ENCODE measurements at regions not wholly inside any gene's neighbourhood (a gene's known extent, or its start where the extent isn't known, plus 50 kb on each side); places are given as distances from the start of the nearest gene placed in this dataset.

- ATAC-seq (no peak), DNase-seq (ENCODE audit: low read depth, low spot score) (no peak)
- Histone ChIP-seq H3K9me3 (ENCODE audit: control insufficient read depth, insufficient read depth, low read depth, low read length) (no peaks in the 10 kb centered on the region), H3K4me1 (ENCODE audit: control insufficient read depth, insufficient read depth, low read length) (no peaks in the 10 kb centered on the region), H3K4me3 (ENCODE audit: low read depth in 2 of 2, low read length in 2 of 2) (no peak overlapping the region), H3K27me3 (ENCODE audit: control insufficient read depth, insufficient read depth, low read length) (no peaks in the 10 kb centered on the region), H3K27ac (ENCODE audit: low read length) (no peak overlapping the region), H3K36me3 (ENCODE audit: control insufficient read depth, insufficient read depth, low read length) (no peaks in the 10 kb centered on the region)
- no TSS peak for BruUV-seq (replicated peaks)
- in situ Hi-C loops (cut with HindIII; ENCODE audit: low pct_unique_long_range_greater_than_20kb, low sequenced_read_pairs) = no loop called here
- intact Hi-C loops (cut with micrococcal nuclease; ENCODE audit: unreplicated experiment) = no loop called here
- no peak for TF ChIP-seq POLR2AphosphoS5 (IDR thresholded peaks at IDR 0.05; ENCODE audit: low read depth, low read length)
- TF ChIP-seq, protein P1, sequence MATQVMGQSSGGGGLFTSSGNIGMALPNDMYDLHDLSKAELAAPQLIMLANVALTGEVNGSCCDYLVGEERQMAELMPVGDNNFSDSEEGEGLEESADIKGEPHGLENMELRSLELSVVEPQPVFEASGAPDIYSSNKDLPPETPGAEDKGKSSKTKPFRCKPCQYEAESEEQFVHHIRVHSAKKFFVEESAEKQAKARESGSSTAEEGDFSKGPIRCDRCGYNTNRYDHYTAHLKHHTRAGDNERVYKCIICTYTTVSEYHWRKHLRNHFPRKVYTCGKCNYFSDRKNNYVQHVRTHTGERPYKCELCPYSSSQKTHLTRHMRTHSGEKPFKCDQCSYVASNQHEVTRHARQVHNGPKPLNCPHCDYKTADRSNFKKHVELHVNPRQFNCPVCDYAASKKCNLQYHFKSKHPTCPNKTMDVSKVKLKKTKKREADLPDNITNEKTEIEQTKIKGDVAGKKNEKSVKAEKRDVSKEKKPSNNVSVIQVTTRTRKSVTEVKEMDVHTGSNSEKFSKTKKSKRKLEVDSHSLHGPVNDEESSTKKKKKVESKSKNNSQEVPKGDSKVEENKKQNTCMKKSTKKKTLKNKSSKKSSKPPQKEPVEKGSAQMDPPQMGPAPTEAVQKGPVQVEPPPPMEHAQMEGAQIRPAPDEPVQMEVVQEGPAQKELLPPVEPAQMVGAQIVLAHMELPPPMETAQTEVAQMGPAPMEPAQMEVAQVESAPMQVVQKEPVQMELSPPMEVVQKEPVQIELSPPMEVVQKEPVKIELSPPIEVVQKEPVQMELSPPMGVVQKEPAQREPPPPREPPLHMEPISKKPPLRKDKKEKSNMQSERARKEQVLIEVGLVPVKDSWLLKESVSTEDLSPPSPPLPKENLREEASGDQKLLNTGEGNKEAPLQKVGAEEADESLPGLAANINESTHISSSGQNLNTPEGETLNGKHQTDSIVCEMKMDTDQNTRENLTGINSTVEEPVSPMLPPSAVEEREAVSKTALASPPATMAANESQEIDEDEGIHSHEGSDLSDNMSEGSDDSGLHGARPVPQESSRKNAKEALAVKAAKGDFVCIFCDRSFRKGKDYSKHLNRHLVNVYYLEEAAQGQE (IDR thresholded peaks at IDR 0.05; ENCODE audit: insufficient read depth in 1 of 2, low read depth in 2 of 2, low read length in 1 of 2) = no peak
- TF ChIP-seq CTCF (IDR thresholded peaks at IDR 0.05) = no peak
- no peak for TF ChIP-seq TCF7L2 (IDR thresholded peaks at IDR 0.05; ENCODE audit: low read depth, low read length)
- no peak for TF ChIP-seq SIN3A (IDR thresholded peaks at IDR 0.05; ENCODE audit: borderline replicate concordance, insufficient read depth, low read depth, low read length)
- CTCF ChIA-PET = no interaction called here
- POLR2A ChIA-PET = no interaction called here
Observed at GRCh38 chr4:106421441-106422296, 53.1 kb upstream of the GIMD1 start.

- no peak for ATAC-seq
Observed at GRCh38 chr4:106418444-106418843, 49.9 kb upstream of the GIMD1 start.

More at GRCh38 chr4:106418444-106418843, 49.9 kb upstream of the GIMD1 start:
- in situ Hi-C loops (cut with HindIII; ENCODE audit: low pct_unique_long_range_greater_than_20kb, low sequenced_read_pairs) (no loop called here), intact Hi-C loops (cut with micrococcal nuclease; ENCODE audit: unreplicated experiment) (no loop called here)
- CTCF ChIA-PET = no interaction called here
- H3K4me1 ChIP-seq (ENCODE audit: control insufficient read depth, insufficient read depth, low read length) = no peaks in the 10 kb centered on the region
- H3K27me3 ChIP-seq (ENCODE audit: control insufficient read depth, insufficient read depth, low read length) = no peaks in the 10 kb centered on the region
- no peaks in the 10 kb centered on the region for H3K9me3 ChIP-seq (ENCODE audit: control insufficient read depth, insufficient read depth, low read depth, low read length)
- no peak overlapping the region for H3K27ac ChIP-seq (ENCODE audit: low read length)
- POLR2A ChIA-PET = no interaction called here
- BruUV-seq (replicated peaks) = no TSS peak
- H3K4me3 ChIP-seq (ENCODE audit: low read depth in 2 of 2, low read length in 2 of 2) = no peak overlapping the region
- DNase-seq (ENCODE audit: low read depth, low spot score) = no peak
- H3K36me3 ChIP-seq (ENCODE audit: control insufficient read depth, insufficient read depth, low read length) = no peaks in the 10 kb centered on the region
- TF ChIP-seq, protein P1 (IDR thresholded peaks at IDR 0.05; ENCODE audit: insufficient read depth in 1 of 2, low read depth in 2 of 2, low read length in 1 of 2) = no peak
- TF ChIP-seq SIN3A (IDR thresholded peaks at IDR 0.05; ENCODE audit: borderline replicate concordance, insufficient read depth, low read depth, low read length) = no peak

All from Panc1 (cell line).